ENCODE measurements at regions not wholly inside any gene's neighbourhood (a gene's known extent, or its start where the extent isn't known, plus 50 kb on each side); places are given as distances from the start of the nearest gene placed in this dataset.

GRCh38 chr6:100084316-100084990, 90.4 kb upstream of the MCHR2 start:
- no peak overlapping the region for H2AK5ac ChIP-seq (ENCODE audit: low read depth, low read length)
- WGBS, 2 donors (ENCODE audit: extremely low coverage in 2 of 2, insufficient read length in 2 of 2, insufficient replicate concordance in 1 of 2): no CpG with 5 or more reads among the region's 4 CpGs
- no peaks in the 10 kb centered on the region for H3K79me1 ChIP-seq (ENCODE audit: low read depth, low read length)
- H3K27ac ChIP-seq (replicated peaks; ENCODE audit: low read length): no peak overlapping the region
- DNase-seq (ENCODE audit: low spot score): no peak
- H4K8ac ChIP-seq (ENCODE audit: low read depth, low read length): no peak overlapping the region
- no peak overlapping the region for H2BK5ac ChIP-seq (ENCODE audit: low read length)
- no peaks in the 10 kb centered on the region for H3K4me1 ChIP-seq (ENCODE audit: control insufficient read depth in 2 of 2, insufficient read depth in 1 of 2, low read depth in 1 of 2, low read length in 2 of 2)
- H3K4me3 ChIP-seq (ENCODE audit: low read length in 2 of 2): no peak overlapping the region
- no peak overlapping the region for H4K91ac ChIP-seq (ENCODE audit: low read depth, low read length, poor library complexity)
- no peaks in the 10 kb centered on the region for H3K9me3 ChIP-seq (replicated peaks in 1 of 2; ENCODE audit: control insufficient read depth in 2 of 2, insufficient read depth in 1 of 2, low read depth in 1 of 2, low read length in 2 of 2)
- no peak overlapping the region for H3K23ac ChIP-seq (ENCODE audit: low read depth, low read length, poor library complexity)
- no peak overlapping the region for H2BK15ac ChIP-seq (ENCODE audit: low read length)
- H3K4me2 ChIP-seq (ENCODE audit: insufficient read depth, low read length, poor library complexity, severe bottlenecking): no peak overlapping the region
- H3K18ac ChIP-seq (ENCODE audit: low read length): no peak overlapping the region
- H2BK12ac ChIP-seq (ENCODE audit: low read length): no peak overlapping the region
- H3K27me3 ChIP-seq (ENCODE audit: control insufficient read depth in 3 of 3, insufficient read depth in 3 of 3, low read depth in 1 of 3, low read length in 3 of 3): no peaks in the 10 kb centered on the region
- H2AFZ ChIP-seq (ENCODE audit: low read length): no peak overlapping the region
- H3K36me3 ChIP-seq (replicated peaks in 1 of 2; ENCODE audit: control insufficient read depth in 2 of 2, insufficient read depth in 2 of 2, low read length in 2 of 2): no peaks in the 10 kb centered on the region
- no peak overlapping the region for H3K4ac ChIP-seq (ENCODE audit: low read length)
- no peak overlapping the region for H3K9ac ChIP-seq (ENCODE audit: low read depth, low read length, poor library complexity)
- no peak overlapping the region for H3K14ac ChIP-seq (ENCODE audit: low read length)
- no peak overlapping the region for H2BK120ac ChIP-seq (ENCODE audit: low read depth, low read length)

GRCh38 chr6:100078509-100078908, 84.5 kb upstream of the MCHR2 start:
- no peaks in the 10 kb centered on the region for H3K79me1 ChIP-seq (ENCODE audit: low read depth, low read length)
- no CpG with 5 or more reads among the region's 5 CpGs for WGBS, 2 donors (ENCODE audit: extremely low coverage in 2 of 2, insufficient read length in 2 of 2, insufficient replicate concordance in 1 of 2)
- no peaks in the 10 kb centered on the region for H3K9me3 ChIP-seq (replicated peaks in 1 of 2; ENCODE audit: control insufficient read depth in 2 of 2, insufficient read depth in 1 of 2, low read depth in 1 of 2, low read length in 2 of 2)
- H3K4ac ChIP-seq (ENCODE audit: low read length): no peak overlapping the region
- H3K23ac ChIP-seq (ENCODE audit: low read depth, low read length, poor library complexity): no peak overlapping the region
- DNase-seq (ENCODE audit: low spot score): peak; percentile 8
- H3K9ac ChIP-seq (ENCODE audit: low read depth, low read length, poor library complexity): no peak overlapping the region
- no peaks in the 10 kb centered on the region for H3K27me3 ChIP-seq (ENCODE audit: control insufficient read depth in 3 of 3, insufficient read depth in 3 of 3, low read depth in 1 of 3, low read length in 3 of 3)
- H2AK5ac ChIP-seq (ENCODE audit: low read depth, low read length): no peak overlapping the region
- H3K4me1 ChIP-seq (ENCODE audit: control insufficient read depth in 2 of 2, insufficient read depth in 1 of 2, low read depth in 1 of 2, low read length in 2 of 2): no peaks in the 10 kb centered on the region
- H2BK120ac ChIP-seq (ENCODE audit: low read depth, low read length): no peak overlapping the region
- no peaks in the 10 kb centered on the region for H3K36me3 ChIP-seq (replicated peaks in 1 of 2; ENCODE audit: control insufficient read depth in 2 of 2, insufficient read depth in 2 of 2, low read length in 2 of 2)
- no peak overlapping the region for H3K27ac ChIP-seq (replicated peaks; ENCODE audit: low read length)
- no peak overlapping the region for H3K4me3 ChIP-seq (ENCODE audit: low read length in 2 of 2)
- no peak overlapping the region for H3K14ac ChIP-seq (ENCODE audit: low read length)
- no peak overlapping the region for H3K4me2 ChIP-seq (ENCODE audit: insufficient read depth, low read length, poor library complexity, severe bottlenecking)
- H4K91ac ChIP-seq (ENCODE audit: low read depth, low read length, poor library complexity): no peak overlapping the region
- peak overlapping the region; percentile 17 for H2AFZ ChIP-seq (ENCODE audit: low read length)
- no peak overlapping the region for H2BK5ac ChIP-seq (ENCODE audit: low read length)
- H4K8ac ChIP-seq (ENCODE audit: low read depth, low read length): no peak overlapping the region
- no peak overlapping the region for H2BK15ac ChIP-seq (ENCODE audit: low read length)
- no peak overlapping the region for H2BK12ac ChIP-seq (ENCODE audit: low read length)
- no peak overlapping the region for H3K18ac ChIP-seq (ENCODE audit: low read length)

- Histone ChIP-seq H3K36me3 (replicated peaks in 1 of 2; ENCODE audit: control insufficient read depth in 2 of 2, insufficient read depth in 2 of 2, low read length in 2 of 2) (no peaks in the 10 kb centered on the region), H2BK15ac (ENCODE audit: low read length) (no peak overlapping the region), H4K8ac (ENCODE audit: low read depth, low read length) (no peak overlapping the region), H2BK120ac (ENCODE audit: low read depth, low read length) (no peak overlapping the region), H3K4ac (ENCODE audit: low read length) (no peak overlapping the region), H3K79me1 (ENCODE audit: low read depth, low read length) (no peaks in the 10 kb centered on the region), H2AK5ac (ENCODE audit: low read depth, low read length) (no peak overlapping the region), H3K27ac (replicated peaks; ENCODE audit: low read length) (no peak overlapping the region), H3K4me2 (ENCODE audit: insufficient read depth, low read length, poor library complexity, severe bottlenecking) (no peak overlapping the region), H3K14ac (ENCODE audit: low read length) (no peak overlapping the region), H3K9me3 (replicated peaks in 1 of 2; ENCODE audit: control insufficient read depth in 2 of 2, insufficient read depth in 1 of 2, low read depth in 1 of 2, low read length in 2 of 2) (peaks cover 0 to 11% of the 10 kb centered on the region in 2 donors), H3K4me1 (ENCODE audit: control insufficient read depth in 2 of 2, insufficient read depth in 1 of 2, low read depth in 1 of 2, low read length in 2 of 2) (no peaks in the 10 kb centered on the region), H2BK5ac (ENCODE audit: low read length) (no peak overlapping the region), H2BK12ac (ENCODE audit: low read length) (no peak overlapping the region), H3K18ac (ENCODE audit: low read length) (no peak overlapping the region), H3K23ac (ENCODE audit: low read depth, low read length, poor library complexity) (no peak overlapping the region), H3K9ac (ENCODE audit: low read depth, low read length, poor library complexity) (no peak overlapping the region), H3K4me3 (ENCODE audit: low read length in 2 of 2) (no peak overlapping the region), H3K27me3 (ENCODE audit: control insufficient read depth in 3 of 3, insufficient read depth in 3 of 3, low read depth in 1 of 3, low read length in 3 of 3) (no peaks in the 10 kb centered on the region), H4K91ac (ENCODE audit: low read depth, low read length, poor library complexity) (no peak overlapping the region), H2AFZ (ENCODE audit: low read length) (no peak overlapping the region)
- no peak for DNase-seq (ENCODE audit: low spot score)
- no CpG with 5 or more reads among the region's 1 CpG for WGBS, 2 donors (ENCODE audit: extremely low coverage in 2 of 2, insufficient read length in 2 of 2, insufficient replicate concordance in 1 of 2)
These were observed 71.3 kb upstream of the MCHR2 start for GRCh38 chr6:100065348-100065747.

GRCh38 chr6:100062621-100063020, 68.6 kb upstream of the MCHR2 start:
- no peak overlapping the region for H3K4me3 ChIP-seq (ENCODE audit: low read length in 2 of 2)
- no peaks in the 10 kb centered on the region for H3K79me1 ChIP-seq (ENCODE audit: low read depth, low read length)
- no peak overlapping the region for H2BK12ac ChIP-seq (ENCODE audit: low read length)
- no peaks in the 10 kb centered on the region for H3K4me1 ChIP-seq (ENCODE audit: control insufficient read depth in 2 of 2, insufficient read depth in 1 of 2, low read depth in 1 of 2, low read length in 2 of 2)
- no peaks in the 10 kb centered on the region for H3K9me3 ChIP-seq (replicated peaks in 1 of 2; ENCODE audit: control insufficient read depth in 2 of 2, insufficient read depth in 1 of 2, low read depth in 1 of 2, low read length in 2 of 2)
- no peak overlapping the region for H2BK5ac ChIP-seq (ENCODE audit: low read length)
- H3K9ac ChIP-seq (ENCODE audit: low read depth, low read length, poor library complexity): no peak overlapping the region
- no peak overlapping the region for H3K23ac ChIP-seq (ENCODE audit: low read depth, low read length, poor library complexity)
- no peak overlapping the region for H3K18ac ChIP-seq (ENCODE audit: low read length)
- H4K91ac ChIP-seq (ENCODE audit: low read depth, low read length, poor library complexity): no peak overlapping the region
- H3K27ac ChIP-seq (replicated peaks; ENCODE audit: low read length): no peak overlapping the region
- no peak for DNase-seq (ENCODE audit: low spot score)
- no peak overlapping the region for H2AFZ ChIP-seq (ENCODE audit: low read length)
- H3K36me3 ChIP-seq (replicated peaks in 1 of 2; ENCODE audit: control insufficient read depth in 2 of 2, insufficient read depth in 2 of 2, low read length in 2 of 2): no peaks in the 10 kb centered on the region
- no peak overlapping the region for H2AK5ac ChIP-seq (ENCODE audit: low read depth, low read length)
- H3K4ac ChIP-seq (ENCODE audit: low read length): no peak overlapping the region
- no CpG with 5 or more reads among the region's 4 CpGs for WGBS, 2 donors (ENCODE audit: extremely low coverage in 2 of 2, insufficient read length in 2 of 2, insufficient replicate concordance in 1 of 2)
- no peak overlapping the region for H3K4me2 ChIP-seq (ENCODE audit: insufficient read depth, low read length, poor library complexity, severe bottlenecking)
- no peak overlapping the region for H3K14ac ChIP-seq (ENCODE audit: low read length)
- H2BK120ac ChIP-seq (ENCODE audit: low read depth, low read length): no peak overlapping the region
- no peak overlapping the region for H4K8ac ChIP-seq (ENCODE audit: low read depth, low read length)
- H3K27me3 ChIP-seq (ENCODE audit: control insufficient read depth in 3 of 3, insufficient read depth in 3 of 3, low read depth in 1 of 3, low read length in 3 of 3): no peaks in the 10 kb centered on the region
- no peak overlapping the region for H2BK15ac ChIP-seq (ENCODE audit: low read length)

Measured in neuronal stem cell (in vitro differentiated cells).